Body of pancreas (tissue), 4 donors: ENCODE measurements at regions not wholly inside any gene's neighbourhood (a gene's known extent, or its start where the extent isn't known, plus 50 kb on each side); places are given as distances from the start of the nearest gene placed in this dataset.
"Not testable (repeated sequence)": the region's sequence is repeated elsewhere in the genome, so short reads cannot be mapped to it uniquely, and the experiment has no call there.

Experiments
- ATAC-seq: fragments of 150-250 bp; one replicate; pipeline ENCODE4 v1.9.1; 2016
- DNase-seq, 4 donors: peaks; one replicate each; pipeline ENCODE4 v3.0.0-alpha.2; 2019
- H3K27ac ChIP-seq, 4 donors: fragments of 200-600 bp; sonication (generic); 1 replicate in 3 of 4; 2 replicates in 1 of 4; pipeline versions ENCODE4 v1.5.1 to v1.6.1; 2016 to 2019; ENCODE audit warnings: mild to moderate bottlenecking in 1 of 4, mixed read lengths in 1 of 4, moderate library complexity in 1 of 4
- H3K27me3 ChIP-seq, 2 donors: fragments of 200-600 bp; sonication (generic); one replicate each; pipeline ENCODE4 v1.6.0; 2016; ENCODE audit warnings: mild to moderate bottlenecking in 1 of 2
- H3K36me3 ChIP-seq, 2 donors: fragments of 200-600 bp; sonication (generic); replicated peaks in 1 of 2; 2 replicates each; pipeline ENCODE4 v1.5.1; 2016; ENCODE audit warnings: low read depth in 2 of 2; ENCODE audit not compliant: insufficient read depth in 1 of 2
- H3K4me1 ChIP-seq: fragments of 200-600 bp; sonication (generic); one replicate; pipeline ENCODE4 v1.6.0; 2016
- H3K4me3 ChIP-seq, 2 donors: fragments of 200-600 bp; sonication (generic); 1 replicate in 1 of 2; 2 replicates in 1 of 2; pipeline ENCODE4 v1.5.1; 2016 to 2019
- H3K9me3 ChIP-seq, 3 donors: fragments of 200-600 bp; sonication (generic); 1 replicate in 2 of 3; 2 replicates in 1 of 3; pipeline ENCODE4 v1.5.1; 2016
- POLR2A ChIP-seq, 3 donors: fragments of 450-650 bp; IDR thresholded peaks; one replicate each; pipeline ENCODE4 v1.6.1; 2016; ENCODE audit warnings: antibody characterized with exemption in 3 of 3, mild to moderate bottlenecking in 2 of 3
- WGBS, 2 donors: methylation state at CpG; one replicate each; pipeline ENCODE4 v1.1.5; 2017; 5-methylcytosine and 5-hydroxymethylcytosine counted together
- intact Hi-C: fragments of 100-400 bp; cut with DNase I; formaldehyde crosslinking; loops from one replicate; pipeline ENCODE4 v1.15.1; 2023
- TF ChIP-seq, protein P1 (sequence below), 7 experiments: fragments of 450-650 bp in 4 of 7; fragments of 200-600 bp in 3 of 7; sonication (generic) in 3 of 7; IDR thresholded peaks; one replicate each; pipeline ENCODE4 v1.5.1; 2016 to 2019; ENCODE audit warnings: antibody characterized with exemption in 7 of 7

GRCh38 chr6:137978252-137978896 is 111.3 kb downstream of the TNFAIP3 start:
- intact Hi-C loops = no loop called here
- Histone ChIP-seq H3K4me3 (no peak overlapping the region), H3K9me3 (no peaks in the 10 kb centered on the region), H3K4me1 (no peaks in the 10 kb centered on the region), H3K27ac (no peak overlapping the region), H3K36me3 (no peaks in the 10 kb centered on the region), H3K27me3 (no peaks in the 10 kb centered on the region)
- 68 to 69% methylated on average over 8 of the region's 8 CpGs for WGBS, 2 donors
- TF ChIP-seq, protein P1, sequence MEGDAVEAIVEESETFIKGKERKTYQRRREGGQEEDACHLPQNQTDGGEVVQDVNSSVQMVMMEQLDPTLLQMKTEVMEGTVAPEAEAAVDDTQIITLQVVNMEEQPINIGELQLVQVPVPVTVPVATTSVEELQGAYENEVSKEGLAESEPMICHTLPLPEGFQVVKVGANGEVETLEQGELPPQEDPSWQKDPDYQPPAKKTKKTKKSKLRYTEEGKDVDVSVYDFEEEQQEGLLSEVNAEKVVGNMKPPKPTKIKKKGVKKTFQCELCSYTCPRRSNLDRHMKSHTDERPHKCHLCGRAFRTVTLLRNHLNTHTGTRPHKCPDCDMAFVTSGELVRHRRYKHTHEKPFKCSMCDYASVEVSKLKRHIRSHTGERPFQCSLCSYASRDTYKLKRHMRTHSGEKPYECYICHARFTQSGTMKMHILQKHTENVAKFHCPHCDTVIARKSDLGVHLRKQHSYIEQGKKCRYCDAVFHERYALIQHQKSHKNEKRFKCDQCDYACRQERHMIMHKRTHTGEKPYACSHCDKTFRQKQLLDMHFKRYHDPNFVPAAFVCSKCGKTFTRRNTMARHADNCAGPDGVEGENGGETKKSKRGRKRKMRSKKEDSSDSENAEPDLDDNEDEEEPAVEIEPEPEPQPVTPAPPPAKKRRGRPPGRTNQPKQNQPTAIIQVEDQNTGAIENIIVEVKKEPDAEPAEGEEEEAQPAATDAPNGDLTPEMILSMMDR (IDR thresholded peaks at IDR 0.05) = no peak
- TF ChIP-seq POLR2A (IDR thresholded peaks at IDR 0.05) = no peak
- no peak for ATAC-seq
- DNase-seq = no peak

- H3K27ac ChIP-seq, H3K4me1 ChIP-seq, H3K9me3 ChIP-seq, H3K4me3 ChIP-seq, H3K27me3 ChIP-seq, intact Hi-C loops, ATAC-seq, H3K36me3 ChIP-seq, DNase-seq: not testable (repeated sequence)
- WGBS, 2 donors = 86 to 90% methylated on average over 6 of the region's 6 CpGs
Measured at GRCh38 chr6:137979263-137979662, 112.2 kb downstream of the TNFAIP3 start.

GRCh38 chr6:137980777-137981176 is 113.7 kb downstream of the TNFAIP3 start:
- WGBS, 2 donors = 78 to 100% methylated on average over 1 of the region's 1 CpG
- no peaks in the 10 kb centered on the region for H3K9me3 ChIP-seq
- H3K27me3 ChIP-seq = no peaks in the 10 kb centered on the region
- no peak overlapping the region for H3K27ac ChIP-seq
- DNase-seq = no peak
- intact Hi-C loops = no loop called here
- TF ChIP-seq, protein P1 (IDR thresholded peaks at IDR 0.05) = no peak
- no peak for TF ChIP-seq POLR2A (IDR thresholded peaks at IDR 0.05)
- H3K4me3 ChIP-seq = no peak overlapping the region
- no peak for ATAC-seq
- no peaks in the 10 kb centered on the region for H3K36me3 ChIP-seq
- H3K4me1 ChIP-seq = no peaks in the 10 kb centered on the region

- no peaks in the 10 kb centered on the region for H3K36me3 ChIP-seq
Measured at GRCh38 chr6:137981758-137982157, 114.7 kb downstream of the TNFAIP3 start.

GRCh38 chr6:137982418-137983189 is 115.5 kb downstream of the TNFAIP3 start:
- 59% methylated on average over 12 of the region's 12 CpGs for WGBS, 2 donors
- Histone ChIP-seq H3K27ac (no peak overlapping the region), H3K4me1 (no peaks in the 10 kb centered on the region), H3K27me3 (no peaks in the 10 kb centered on the region), H3K4me3 (no peak overlapping the region), H3K36me3 (no peaks in the 10 kb centered on the region), H3K9me3 (no peaks in the 10 kb centered on the region)
- ATAC-seq (no peak), DNase-seq (no peak)
- intact Hi-C loops = no loop called here
- no peak for TF ChIP-seq POLR2A (IDR thresholded peaks at IDR 0.05)
- TF ChIP-seq, protein P1 (IDR thresholded peaks at IDR 0.05) = no peak

More at GRCh38 chr6:137981758-137982157, 114.7 kb downstream of the TNFAIP3 start:
- no peaks in the 10 kb centered on the region for H3K9me3 ChIP-seq
- intact Hi-C loops = no loop called here
- DNase-seq (no peak), ATAC-seq (no peak)
- WGBS, 2 donors = 62 to 70% methylated on average over 3 of the region's 3 CpGs
- TF ChIP-seq, protein P1 (IDR thresholded peaks at IDR 0.05) = no peak
- no peak for TF ChIP-seq POLR2A (IDR thresholded peaks at IDR 0.05)
- no peaks in the 10 kb centered on the region for H3K27me3 ChIP-seq
- H3K27ac ChIP-seq = no peak overlapping the region
- H3K4me1 ChIP-seq = no peaks in the 10 kb centered on the region
- H3K4me3 ChIP-seq = no peak overlapping the region
